Suprapubic skin (tissue), 4 donors: ENCODE measurements at regions not wholly inside any gene's neighbourhood (a gene's known extent, or its start where the extent isn't known, plus 50 kb on each side); places are given as distances from the start of the nearest gene placed in this dataset.

Experiments used
- POLR2A ChIP-seq, 2 donors: fragments of 450-650 bp; IDR thresholded peaks; one replicate each; pipeline ENCODE4 v1.6.1; 2017; ENCODE audit warnings: antibody characterized with exemption in 2 of 2, mild to moderate bottlenecking in 2 of 2, moderate library complexity in 2 of 2
- POLR2AphosphoS5 ChIP-seq, 3 donors: sonication (generic); formaldehyde crosslinking; IDR thresholded peaks; one replicate each; pipeline ENCODE4 v1.6.1; 2017; ENCODE audit warnings: antibody characterized with exemption in 3 of 3
- TF ChIP-seq, protein P1 (sequence below), 2 donors: fragments of 200-600 bp in 1 of 2; fragments of 450-650 bp in 1 of 2; sonication (generic) in 1 of 2; IDR thresholded peaks; one replicate each; pipeline ENCODE4 v1.5.1; 2016 to 2019; ENCODE audit warnings: antibody characterized with exemption in 2 of 2, mild to moderate bottlenecking in 1 of 2, moderate library complexity in 1 of 2

DNA sequence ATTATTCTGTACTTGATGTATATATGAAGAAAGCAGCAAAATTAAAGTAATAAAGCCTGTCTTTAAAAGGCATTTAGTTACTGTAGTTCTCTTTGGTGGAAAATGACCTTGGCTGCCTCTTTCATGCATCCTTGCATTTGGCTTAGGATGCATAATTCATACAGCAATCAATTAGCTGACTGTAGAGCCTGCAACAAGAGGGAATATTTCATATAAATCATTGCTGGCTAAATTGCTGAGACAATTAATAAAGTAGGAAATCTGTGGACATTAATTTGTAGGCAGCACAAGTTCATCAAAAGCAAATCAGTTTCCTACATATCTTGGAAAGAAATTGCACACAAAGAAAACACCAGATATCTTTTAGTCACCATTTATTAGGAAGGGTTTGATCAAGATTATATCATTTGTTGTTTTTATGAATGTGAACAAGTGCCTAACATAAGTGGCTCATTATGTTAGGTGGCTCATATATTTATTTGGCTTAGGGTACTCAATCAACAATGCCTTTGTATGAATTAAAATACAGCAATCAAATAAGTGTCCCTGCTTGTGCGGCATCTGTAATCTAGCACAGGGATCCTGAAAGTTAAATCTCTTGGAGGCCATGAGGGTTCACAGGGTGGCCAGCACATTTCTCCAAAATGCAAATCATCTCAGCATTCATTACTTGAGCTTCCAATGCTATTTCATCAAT lies 220.4 kb upstream of the SPOPL start:
- TF ChIP-seq, protein P1, sequence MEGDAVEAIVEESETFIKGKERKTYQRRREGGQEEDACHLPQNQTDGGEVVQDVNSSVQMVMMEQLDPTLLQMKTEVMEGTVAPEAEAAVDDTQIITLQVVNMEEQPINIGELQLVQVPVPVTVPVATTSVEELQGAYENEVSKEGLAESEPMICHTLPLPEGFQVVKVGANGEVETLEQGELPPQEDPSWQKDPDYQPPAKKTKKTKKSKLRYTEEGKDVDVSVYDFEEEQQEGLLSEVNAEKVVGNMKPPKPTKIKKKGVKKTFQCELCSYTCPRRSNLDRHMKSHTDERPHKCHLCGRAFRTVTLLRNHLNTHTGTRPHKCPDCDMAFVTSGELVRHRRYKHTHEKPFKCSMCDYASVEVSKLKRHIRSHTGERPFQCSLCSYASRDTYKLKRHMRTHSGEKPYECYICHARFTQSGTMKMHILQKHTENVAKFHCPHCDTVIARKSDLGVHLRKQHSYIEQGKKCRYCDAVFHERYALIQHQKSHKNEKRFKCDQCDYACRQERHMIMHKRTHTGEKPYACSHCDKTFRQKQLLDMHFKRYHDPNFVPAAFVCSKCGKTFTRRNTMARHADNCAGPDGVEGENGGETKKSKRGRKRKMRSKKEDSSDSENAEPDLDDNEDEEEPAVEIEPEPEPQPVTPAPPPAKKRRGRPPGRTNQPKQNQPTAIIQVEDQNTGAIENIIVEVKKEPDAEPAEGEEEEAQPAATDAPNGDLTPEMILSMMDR (IDR thresholded peaks at IDR 0.05): no peak
- TF ChIP-seq POLR2A (IDR thresholded peaks at IDR 0.05) (no peak), POLR2AphosphoS5 (IDR thresholded peaks at IDR 0.05) (no peak)
